ENCODE measurements at regions not wholly inside any gene's neighbourhood (a gene's known extent, or its start where the extent isn't known, plus 50 kb on each side); places are given as distances from the start of the nearest gene placed in this dataset.

GRCh38 chr6:82645536-82646230, 282.1 kb downstream of the TPBG start:
- TF ChIP-seq, protein P1, sequence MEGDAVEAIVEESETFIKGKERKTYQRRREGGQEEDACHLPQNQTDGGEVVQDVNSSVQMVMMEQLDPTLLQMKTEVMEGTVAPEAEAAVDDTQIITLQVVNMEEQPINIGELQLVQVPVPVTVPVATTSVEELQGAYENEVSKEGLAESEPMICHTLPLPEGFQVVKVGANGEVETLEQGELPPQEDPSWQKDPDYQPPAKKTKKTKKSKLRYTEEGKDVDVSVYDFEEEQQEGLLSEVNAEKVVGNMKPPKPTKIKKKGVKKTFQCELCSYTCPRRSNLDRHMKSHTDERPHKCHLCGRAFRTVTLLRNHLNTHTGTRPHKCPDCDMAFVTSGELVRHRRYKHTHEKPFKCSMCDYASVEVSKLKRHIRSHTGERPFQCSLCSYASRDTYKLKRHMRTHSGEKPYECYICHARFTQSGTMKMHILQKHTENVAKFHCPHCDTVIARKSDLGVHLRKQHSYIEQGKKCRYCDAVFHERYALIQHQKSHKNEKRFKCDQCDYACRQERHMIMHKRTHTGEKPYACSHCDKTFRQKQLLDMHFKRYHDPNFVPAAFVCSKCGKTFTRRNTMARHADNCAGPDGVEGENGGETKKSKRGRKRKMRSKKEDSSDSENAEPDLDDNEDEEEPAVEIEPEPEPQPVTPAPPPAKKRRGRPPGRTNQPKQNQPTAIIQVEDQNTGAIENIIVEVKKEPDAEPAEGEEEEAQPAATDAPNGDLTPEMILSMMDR (IDR thresholded peaks at IDR 0.05) = no peak
- DNase-seq = no peak
- Histone ChIP-seq H3K9ac (ENCODE audit: low read depth in 2 of 2, low read length in 2 of 2) (no peak overlapping the region), H3K27ac (no peak overlapping the region), H3K9me3 (no peaks in the 10 kb centered on the region), H3K4me1 (no peaks in the 10 kb centered on the region), H3K27me3 (no peaks in the 10 kb centered on the region), H3K36me3 (no peaks in the 10 kb centered on the region), H3K4me3 (no peak overlapping the region)
- intact Hi-C loops (cut with DNase I) = no loop called here

- Histone ChIP-seq H3K36me3 (no peaks in the 10 kb centered on the region), H3K27ac (no peak overlapping the region), H3K9me3 (no peaks in the 10 kb centered on the region), H3K4me1 (no peaks in the 10 kb centered on the region), H3K9ac (ENCODE audit: low read depth in 2 of 2, low read length in 2 of 2) (no peak overlapping the region), H3K4me3 (no peak overlapping the region), H3K27me3 (no peaks in the 10 kb centered on the region)
- TF ChIP-seq, protein P1 (IDR thresholded peaks at IDR 0.05) = no peak
- intact Hi-C loops (cut with DNase I) = no loop called here
- no peak for DNase-seq
These were observed 282.6 kb downstream of the TPBG start for GRCh38 chr6:82646231-82646615.

- DNase-seq = no peak
- Histone ChIP-seq H3K4me1 (no peaks in the 10 kb centered on the region), H3K36me3 (no peaks in the 10 kb centered on the region), H3K27ac (no peak overlapping the region), H3K9ac (ENCODE audit: low read depth in 2 of 2, low read length in 2 of 2) (no peak overlapping the region), H3K27me3 (no peaks in the 10 kb centered on the region), H3K4me3 (no peak overlapping the region), H3K9me3 (no peaks in the 10 kb centered on the region)
- TF ChIP-seq, protein P1 (IDR thresholded peaks at IDR 0.05) = no peak
- intact Hi-C loops (cut with DNase I) = no loop called here
These were observed 288.3 kb downstream of the TPBG start for GRCh38 chr6:82651845-82652335.

DNA sequence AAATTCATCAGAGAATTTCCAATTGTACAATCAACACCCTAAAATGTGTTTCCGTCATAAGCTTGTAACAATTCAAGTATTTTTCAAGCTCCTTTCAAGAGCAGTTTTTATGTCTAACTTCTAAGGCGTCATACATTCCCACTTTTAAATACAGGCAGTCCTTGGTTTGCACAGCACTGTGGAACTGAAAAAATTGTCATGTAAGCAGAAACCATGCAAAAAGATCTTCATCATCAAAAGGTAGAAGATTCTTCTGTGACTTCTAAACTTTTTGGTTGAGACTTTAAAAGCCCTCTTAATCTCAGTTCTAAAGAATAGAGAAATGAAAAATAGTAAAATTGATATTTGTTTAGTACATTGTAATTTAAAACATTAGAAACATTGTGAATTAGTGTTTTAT, 315.6 kb downstream of the TPBG start:
- intact Hi-C loops (cut with DNase I) = no loop called here
- Histone ChIP-seq H3K27me3 (no peaks in the 10 kb centered on the region), H3K36me3 (no peaks in the 10 kb centered on the region), H3K9me3 (no peaks in the 10 kb centered on the region), H3K27ac (no peak overlapping the region), H3K9ac (ENCODE audit: low read depth in 2 of 2, low read length in 2 of 2) (no peak overlapping the region), H3K4me3 (no peak overlapping the region), H3K4me1 (no peaks in the 10 kb centered on the region)
- TF ChIP-seq, protein P1 (IDR thresholded peaks at IDR 0.05) = no peak
- no peak for DNase-seq

GRCh38 chr6:82680192-82680591, 316.6 kb downstream of the TPBG start:
- H3K27ac ChIP-seq = no peak overlapping the region
- no peak overlapping the region for H3K4me3 ChIP-seq
- H3K27me3 ChIP-seq = no peaks in the 10 kb centered on the region
- TF ChIP-seq, protein P1 (IDR thresholded peaks at IDR 0.05) = no peak
- no peaks in the 10 kb centered on the region for H3K9me3 ChIP-seq
- no peak overlapping the region for H3K9ac ChIP-seq (ENCODE audit: low read depth in 2 of 2, low read length in 2 of 2)
- no peaks in the 10 kb centered on the region for H3K36me3 ChIP-seq
- H3K4me1 ChIP-seq = no peaks in the 10 kb centered on the region
- no peak for DNase-seq
- intact Hi-C loops (cut with DNase I) = no loop called here

Measured in colonic mucosa (tissue), 4 donors.